NT2/D1 (cell line): ENCODE measurements at regions not wholly inside any gene's neighbourhood (a gene's known extent, or its start where the extent isn't known, plus 50 kb on each side); places are given as distances from the start of the nearest gene placed in this dataset.

Experiments
- YY1 ChIP-seq: IDR thresholded peaks from 2 replicates; pipeline ENCODE4 v1.6.1; 2011; ENCODE audit not compliant: insufficient read length, insufficient read depth
- ZNF274 ChIP-seq: IDR thresholded peaks from 2 replicates; pipeline ENCODE4 v1.6.1; 2011; ENCODE audit warnings: mild to moderate bottlenecking, low read depth, low read length

DNA sequence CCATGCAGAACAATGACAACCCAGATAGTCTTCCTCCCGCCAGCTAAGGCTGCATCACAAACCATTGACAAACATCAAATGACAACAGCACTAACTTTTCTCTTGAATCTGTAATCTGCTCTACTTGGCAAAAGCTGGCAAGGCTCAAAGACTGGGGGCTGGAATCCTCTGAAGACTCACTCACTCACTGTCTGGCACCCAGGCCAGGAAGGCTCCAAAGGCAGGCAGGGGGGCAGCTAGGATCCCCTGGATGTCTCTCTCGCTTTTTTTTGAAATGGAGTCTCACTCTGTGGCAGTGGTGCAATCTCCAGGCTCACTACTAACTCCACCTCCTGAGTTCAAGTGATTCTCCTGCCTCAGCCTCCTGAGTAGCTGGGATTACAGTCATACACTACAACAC, 159.7 kb upstream of the GPR26 start:
- no peak for TF ChIP-seq ZNF274
- TF ChIP-seq YY1 = no peak
